Endothelial cell of umbilical vein (primary cell): ENCODE measurements at regions not wholly inside any gene's neighbourhood (a gene's known extent, or its start where the extent isn't known, plus 50 kb on each side); places are given as distances from the start of the nearest gene placed in this dataset.

Experiments used
- BruUV-seq: library from RNA; stranded (reverse); fragments of 400-500 nt; replicated peaks from 2 replicates; lab custom pipeline; 2021; lab: Mats Ljungman, UMichigan
- CTCF ChIA-PET: fragments of 300-600, 350-600 bp; sonication (Branson Sonifier 250); formaldehyde crosslinking; loops from one replicate; lab custom pipeline; 2021; ENCODE audit warnings: antibody characterized with exemption, inconsistent platforms; lab: Charles Lee
- POLR2A ChIA-PET: fragments of 300-600, 350-600 bp; sonication (Branson Sonifier 250); formaldehyde crosslinking; loops from one replicate; lab custom pipeline; 2021; ENCODE audit warnings: antibody characterized with exemption, inconsistent platforms; lab: Charles Lee
- DNase-seq: peaks from one replicate; pipeline ENCODE4 v3.0.0-alpha.2; 2011; ENCODE audit warnings: low read depth, low spot score
- FAIRE-seq: peaks from 2 replicates; lab custom pipeline; 2011; peaks lifted over from hg19 to GRCh38; lab: Jason Lieb, UNC
- H2AFZ ChIP-seq: 2 replicates; pipeline ENCODE4 v1.6.0; 2012; ENCODE audit warnings: low read depth, low read length, control low read depth, inconsistent platforms
- H3K27ac ChIP-seq: 2 replicates; pipeline ENCODE4 v1.5.1; 2011; ENCODE audit warnings: low read depth, mild to moderate bottlenecking, control low read depth, low read length, moderate library complexity; ENCODE audit not compliant: insufficient read depth
- H3K27me3 ChIP-seq, 2 experiments: 2 replicates each; pipeline versions ENCODE4 v1.6.0 to v1.6.1; 2011; ENCODE audit warnings: low read length in 2 of 2, mixed read lengths in 1 of 2; ENCODE audit not compliant: control insufficient read depth in 2 of 2, insufficient read depth in 2 of 2
- H3K36me3 ChIP-seq, 2 experiments: 2 replicates in 1 of 2; 3 replicates in 1 of 2; pipeline ENCODE4 v1.5.1; 2011; ENCODE audit warnings: low read length in 2 of 2, mild to moderate bottlenecking in 1 of 2, moderate library complexity in 1 of 2; ENCODE audit not compliant: control insufficient read depth in 2 of 2, insufficient read depth in 2 of 2; ENCODE audit errors: extremely low read depth in 1 of 2
- H3K4me1 ChIP-seq: 3 replicates; pipeline ENCODE4 v1.5.1; 2011; ENCODE audit warnings: mild to moderate bottlenecking, low read length; ENCODE audit not compliant: control insufficient read depth, insufficient read depth; ENCODE audit errors: extremely low read depth
- H3K4me2 ChIP-seq: 2 replicates; pipeline ENCODE4 v1.6.1; 2011; ENCODE audit warnings: low read length, control low read depth, mixed read lengths; ENCODE audit not compliant: insufficient read depth
- H3K4me3 ChIP-seq, 3 experiments: fragments of 200-600 bp in 1 of 3; sonication (generic), shearing (Covaris generic) in 1 of 3; replicated peaks in 1 of 3; 2 replicates each; pipeline ENCODE4 v1.5.1; 2011 to 2016; ENCODE audit warnings: control low read depth in 3 of 3, low read length in 3 of 3, mild to moderate bottlenecking in 2 of 3, inconsistent platforms in 1 of 3, low read depth in 1 of 3, moderate library complexity in 1 of 3; ENCODE audit not compliant: insufficient read depth in 1 of 3
- H3K79me2 ChIP-seq: 2 replicates; pipeline ENCODE4 v1.6.0; 2012; ENCODE audit warnings: low read length, inconsistent platforms; ENCODE audit not compliant: control insufficient read depth, insufficient read depth
- H3K9ac ChIP-seq: replicated peaks from 2 replicates; pipeline ENCODE3; 2011; ENCODE audit warnings: low read length, control low read depth; ENCODE audit not compliant: insufficient read depth; ENCODE audit errors: extremely low read depth
- H3K9me1 ChIP-seq: replicated peaks from 3 replicates; pipeline ENCODE4 v1.6.0; 2011; ENCODE audit warnings: mild to moderate bottlenecking, low read length; ENCODE audit not compliant: control insufficient read depth, insufficient read depth; ENCODE audit errors: extremely low read depth
- H3K9me3 ChIP-seq: replicated peaks from 2 replicates; pipeline ENCODE4 v1.5.1; 2012; ENCODE audit warnings: low read length, inconsistent platforms; ENCODE audit not compliant: control insufficient read depth, insufficient read depth
- H4K20me1 ChIP-seq: replicated peaks from 2 replicates; pipeline ENCODE3; 2011; ENCODE audit warnings: mild to moderate bottlenecking, low read length; ENCODE audit not compliant: control insufficient read depth, insufficient read depth; ENCODE audit errors: extremely low read depth
- CTCF ChIP-seq, 2 donors: IDR thresholded peaks; 1 replicate in 1 of 2; 2 replicates in 1 of 2; pipeline ENCODE4 v1.5.1; 2011; ENCODE audit warnings: low read length in 2 of 2, mild to moderate bottlenecking in 2 of 2, moderate library complexity in 2 of 2, control low read depth in 1 of 2, inconsistent platforms in 1 of 2, low read depth in 1 of 2; ENCODE audit not compliant: insufficient read depth in 1 of 2; ENCODE audit errors: extremely low read depth in 1 of 2
- EZH2 ChIP-seq: IDR thresholded peaks from 2 replicates; pipeline ENCODE4 v1.6.1; 2012; ENCODE audit warnings: borderline replicate concordance, low read depth, mild to moderate bottlenecking, moderate library complexity, low read length, inconsistent platforms; ENCODE audit not compliant: severe bottlenecking
- FOS ChIP-seq: IDR thresholded peaks from 2 replicates; pipeline ENCODE4 v1.6.1; 2011; ENCODE audit warnings: mild to moderate bottlenecking, low read length, moderate library complexity, borderline replicate concordance; ENCODE audit not compliant: insufficient read depth
- GATA2 ChIP-seq: IDR thresholded peaks from 2 replicates; pipeline ENCODE4 v1.7.0; 2011; ENCODE audit warnings: low read depth, mild to moderate bottlenecking, moderate library complexity, mixed read lengths, low read length; ENCODE audit not compliant: insufficient read length, insufficient read depth
- JUN ChIP-seq: IDR thresholded peaks from 2 replicates; pipeline ENCODE4 v1.6.1; 2011; ENCODE audit warnings: borderline replicate concordance, low read depth; ENCODE audit not compliant: insufficient read length, insufficient read depth
- MAX ChIP-seq: IDR thresholded peaks from 2 replicates; pipeline ENCODE4 v1.6.1; 2011; ENCODE audit not compliant: insufficient read depth, insufficient read length
- MYC ChIP-seq: IDR thresholded peaks from one replicate; pipeline ENCODE4 v1.6.1; 2011; ENCODE audit warnings: mild to moderate bottlenecking, low read depth, low read length
- POLR2A ChIP-seq: IDR thresholded peaks from 2 replicates; pipeline ENCODE4 v1.6.1; 2012; ENCODE audit warnings: low read depth, mild to moderate bottlenecking, control low read depth, low read length
- POLR2AphosphoS5 ChIP-seq: IDR thresholded peaks from 2 replicates; pipeline ENCODE4 v1.6.1; 2012; ENCODE audit warnings: low read depth, mild to moderate bottlenecking, control low read depth, low read length, moderate library complexity; ENCODE audit not compliant: insufficient read depth
- dilution Hi-C: fragments of 300-500 bp; cut with MboI; formaldehyde crosslinking; loops from one replicate; pipeline ENCODE4 v1.15.0; 2019; ENCODE audit warnings: low sequenced_read_pairs; ENCODE audit not compliant: extremely low pct_ligation_motif_present
- intact Hi-C: fragments of 100-400 bp; cut with micrococcal nuclease; formaldehyde crosslinking; loops from one replicate; pipeline ENCODE4 v1.10.0; 2022

GRCh38 chr1:55346586-55346985 lies 131.4 kb upstream of the USP24 start:
- no TSS peak for BruUV-seq
- Histone ChIP-seq H3K4me2 (no peak overlapping the region), H3K36me3 (no peaks in the 10 kb centered on the region), H3K9ac (no peak overlapping the region), H4K20me1 (no peaks in the 10 kb centered on the region), H3K4me1 (no peaks in the 10 kb centered on the region), H3K27me3 (no peaks in the 10 kb centered on the region), H3K9me3 (no peaks in the 10 kb centered on the region), H3K4me3 (no peak overlapping the region), H2AFZ (no peak overlapping the region), H3K27ac (no peak overlapping the region), H3K79me2 (no peaks in the 10 kb centered on the region), H3K9me1 (no peaks in the 10 kb centered on the region)
- FAIRE-seq = no peak
- dilution Hi-C loops (no loop called here), intact Hi-C loops (no loop called here)
- ChIA-PET CTCF (interaction anchor here (0.7 to 1.7 kb wide), 5 partner anchors 9 to 69 kb away, joined by 3 to 7 read pairs (median 4); no protein-coding TSS in a partner anchor), POLR2A (no interaction called here)
- DNase-seq = no peak
- no peak for TF ChIP-seq POLR2AphosphoS5
- no peak for TF ChIP-seq FOS
- TF ChIP-seq MYC = no peak
- TF ChIP-seq JUN = no peak
- no peak for TF ChIP-seq MAX
- no peak for TF ChIP-seq CTCF (IDR thresholded peaks at IDR 0.05; ENCODE audit: extremely low read depth in 1 of 2, insufficient read depth in 1 of 2, low read depth in 1 of 2, low read length in 2 of 2)
- no peak for TF ChIP-seq EZH2
- no peak for TF ChIP-seq POLR2A
- no peak for TF ChIP-seq GATA2
